Hematopoietic multipotent progenitor cell treated with erythropoietin and hydrocortisone succinate and interleukin-3 and kit ligand, for 4 days (in vitro differentiated cells): ENCODE measurements at regions not wholly inside any gene's neighbourhood (a gene's known extent, or its start where the extent isn't known, plus 50 kb on each side); places are given as distances from the start of the nearest gene placed in this dataset.

ENCODE experiments used
- DNase-seq: peaks from one replicate; pipeline ENCODE4 v3.0.0-alpha.2; 2015

- no peak for DNase-seq
Observed at GRCh38 chr14:35456261-35456660, 51.7 kb upstream of the NFKBIA start.

DNA sequence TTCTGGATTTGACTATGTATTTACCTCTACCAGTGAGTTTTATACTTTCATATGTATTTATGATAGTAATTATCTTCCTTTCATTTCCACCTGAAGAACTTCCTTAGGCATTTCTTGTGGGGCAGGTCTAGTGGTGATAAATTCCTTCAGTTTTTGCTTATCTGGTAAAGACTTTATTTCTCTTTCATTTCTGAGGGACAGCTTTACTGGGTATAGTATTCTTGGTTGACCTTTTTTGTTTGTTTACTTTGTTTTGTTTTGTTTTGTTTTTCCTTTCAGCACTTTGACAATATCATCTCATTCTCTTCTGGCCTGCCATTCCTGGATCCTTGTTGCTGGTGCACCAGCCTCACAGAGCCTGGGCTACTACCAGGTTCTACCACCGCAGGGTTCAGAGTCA is 53.9 kb upstream of the NFKBIA start:
- DNase-seq = no peak

DNA sequence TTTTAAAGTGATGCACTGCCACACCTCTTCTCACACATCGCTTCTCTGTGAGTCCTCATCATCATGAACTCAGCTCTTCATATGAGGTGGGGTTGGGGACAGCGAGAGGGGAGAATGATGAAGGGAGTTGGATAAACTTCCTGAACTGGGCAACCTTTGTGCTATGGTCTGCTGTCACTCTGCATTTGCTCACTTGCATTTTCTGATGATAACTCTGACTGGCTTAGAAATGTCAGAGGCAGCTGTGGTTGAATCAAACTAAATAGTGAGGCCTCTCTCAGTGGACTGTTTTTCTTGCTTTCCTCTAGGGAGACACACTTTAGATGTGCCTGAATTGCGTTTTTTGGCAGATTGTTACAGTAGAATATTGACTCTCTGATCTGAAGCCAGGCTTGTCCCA is 55.2 kb upstream of the NFKBIA start:
- DNase-seq = no peak

- DNase-seq = peak; percentile 32
Observed at GRCh38 chr14:35470755-35471154, 63.2 kb upstream of the INSM2 start.

GRCh38 chr14:35471803-35472202 is 62.2 kb upstream of the INSM2 start:
- DNase-seq = no peak

GRCh38 chr14:35474323-35474722 is 59.6 kb upstream of the INSM2 start:
- DNase-seq = no peak

- DNase-seq = no peak
Observed at GRCh38 chr14:35480119-35480769, 53.7 kb upstream of the INSM2 start.

- DNase-seq = no peak
Observed at GRCh38 chr14:35482994-35483515, 50.9 kb upstream of the INSM2 start.
